Activated effector memory CD4-positive, alpha-beta T cell treated with Interleukin-2 at 50 U/mL for 16 hours (primary cell): ENCODE measurements at regions not wholly inside any gene's neighbourhood (a gene's known extent, or its start where the extent isn't known, plus 50 kb on each side); places are given as distances from the start of the nearest gene placed in this dataset.
"Not testable (repeated sequence)": the region's sequence is repeated elsewhere in the genome, so short reads cannot be mapped to it uniquely, and the experiment has no call there.

ENCODE experiments used
- DNase-seq: peaks from one replicate; pipeline ENCODE4 v3.0.0-alpha.2; 2020

- no peak for DNase-seq
Measured at GRCh38 chr16:16960785-16961184, 510.0 kb downstream of the XYLT1 start.

DNA sequence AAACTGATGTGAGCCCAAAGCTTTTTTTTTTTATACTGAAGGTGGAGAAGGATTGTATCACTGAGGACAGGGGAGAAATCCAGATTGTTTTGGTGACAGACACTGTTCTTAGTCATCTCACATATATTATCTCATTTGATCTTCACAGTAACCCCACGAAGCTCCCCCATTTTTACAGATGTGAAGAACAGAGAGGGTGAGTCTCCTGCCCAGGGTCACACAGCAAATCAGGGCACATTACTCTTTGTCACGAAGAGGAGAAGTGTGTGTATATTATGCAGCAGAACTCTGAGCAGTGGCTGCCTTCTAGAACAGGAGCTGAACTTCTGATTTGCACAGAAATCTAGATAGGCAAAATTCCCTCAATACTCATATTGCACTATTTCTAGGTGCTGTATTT is 504.3 kb downstream of the XYLT1 start:
- no peak for DNase-seq

DNA sequence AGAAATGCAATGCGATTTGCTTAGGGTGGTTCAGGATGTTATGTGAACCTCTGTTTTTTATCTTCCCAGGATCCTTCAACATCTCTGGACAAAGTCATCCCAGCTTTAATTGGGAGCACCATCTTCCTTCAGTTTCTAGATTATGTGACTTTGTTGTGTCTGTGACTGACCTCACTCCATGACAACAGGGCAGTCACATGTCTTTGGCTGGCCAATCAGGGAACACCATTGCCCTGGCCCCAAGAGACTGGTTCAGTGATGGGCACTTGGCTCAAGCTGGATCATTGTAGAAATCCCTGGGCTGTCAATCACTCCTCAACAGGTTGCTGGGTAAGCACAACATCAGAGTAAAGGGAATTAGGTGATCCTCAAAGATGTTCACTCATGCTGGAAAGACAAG is 499.7 kb downstream of the XYLT1 start:
- DNase-seq: no peak

DNA sequence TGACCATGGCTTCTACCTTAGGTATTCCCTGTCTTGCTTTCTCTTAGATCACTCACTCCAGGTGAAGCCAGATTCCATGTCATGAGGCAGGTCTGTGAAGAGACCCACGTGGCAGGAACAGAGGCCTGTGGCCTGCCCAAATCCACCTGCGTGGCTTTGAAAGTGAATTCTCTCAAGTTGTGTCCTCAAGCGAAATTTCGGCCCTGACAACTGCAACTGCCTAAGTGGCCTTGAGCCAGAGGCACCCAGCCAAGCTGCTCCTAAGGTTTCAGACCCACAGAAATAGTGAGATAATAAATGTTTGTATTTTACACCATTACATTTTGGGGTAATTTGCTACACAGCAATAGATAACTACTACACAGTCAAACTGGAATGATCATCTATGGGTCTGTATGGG is 497.9 kb downstream of the XYLT1 start:
- no peak for DNase-seq

DNA sequence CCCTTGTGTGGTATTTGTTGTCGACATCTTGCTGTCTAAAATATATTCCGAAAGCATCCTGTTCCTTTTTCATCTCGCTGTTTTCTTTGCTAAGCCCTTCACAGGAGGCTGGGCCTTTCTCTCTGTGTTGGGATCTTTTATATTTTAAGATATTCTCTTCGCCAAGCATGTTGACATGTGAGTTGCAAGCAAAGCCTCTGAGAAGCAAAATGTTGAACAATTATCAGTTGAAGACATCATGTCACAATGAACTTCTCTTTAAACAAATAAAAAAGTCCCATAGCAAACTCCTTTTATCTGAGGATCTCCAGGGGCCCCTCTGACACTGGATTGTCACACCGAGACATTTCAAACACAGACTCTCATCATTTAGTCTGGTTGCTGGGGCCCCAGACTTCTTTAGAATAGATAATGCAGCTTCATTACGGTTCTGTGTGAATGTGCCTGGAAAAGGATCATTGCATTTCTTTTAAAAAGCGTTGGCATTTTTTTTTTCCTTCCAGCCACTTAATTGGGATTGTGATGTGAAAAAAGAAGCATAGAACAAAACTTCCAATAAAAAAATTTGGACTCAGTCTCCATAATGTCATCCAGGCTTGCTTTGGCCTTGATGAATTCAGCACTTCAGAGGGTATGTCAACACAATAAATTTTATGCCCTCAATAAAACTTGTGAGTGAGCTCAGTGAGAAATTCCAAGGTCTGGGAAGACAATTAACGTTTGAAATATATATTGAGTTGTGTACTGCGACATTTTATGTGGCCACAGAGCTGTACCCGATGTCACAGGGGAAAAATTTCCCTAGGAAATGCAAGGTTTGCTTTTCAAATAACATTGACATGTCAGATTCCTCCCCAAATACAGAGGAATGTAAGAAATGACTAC is 496.8 kb downstream of the XYLT1 start:
- no peak for DNase-seq

DNA sequence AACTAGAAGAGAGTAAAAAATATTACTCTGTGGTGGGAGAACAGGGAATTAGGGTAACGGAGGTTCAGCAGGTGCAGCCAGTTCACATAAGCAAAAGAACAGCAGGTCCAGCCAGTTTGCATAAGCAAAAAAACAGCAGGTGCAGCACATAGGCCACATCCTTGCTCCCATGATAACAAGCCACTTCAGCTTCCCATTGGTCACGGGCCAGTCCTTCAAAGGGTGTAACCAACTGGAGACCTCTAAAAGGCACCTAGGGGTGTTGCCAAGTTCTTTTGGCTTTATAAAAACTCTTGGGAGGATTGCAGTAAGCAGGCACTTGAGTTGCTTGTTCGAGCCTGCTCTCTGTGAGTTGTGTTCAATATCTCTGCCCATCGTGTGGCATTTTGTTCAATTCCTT is 488.1 kb downstream of the XYLT1 start:
- DNase-seq: no peak

DNA sequence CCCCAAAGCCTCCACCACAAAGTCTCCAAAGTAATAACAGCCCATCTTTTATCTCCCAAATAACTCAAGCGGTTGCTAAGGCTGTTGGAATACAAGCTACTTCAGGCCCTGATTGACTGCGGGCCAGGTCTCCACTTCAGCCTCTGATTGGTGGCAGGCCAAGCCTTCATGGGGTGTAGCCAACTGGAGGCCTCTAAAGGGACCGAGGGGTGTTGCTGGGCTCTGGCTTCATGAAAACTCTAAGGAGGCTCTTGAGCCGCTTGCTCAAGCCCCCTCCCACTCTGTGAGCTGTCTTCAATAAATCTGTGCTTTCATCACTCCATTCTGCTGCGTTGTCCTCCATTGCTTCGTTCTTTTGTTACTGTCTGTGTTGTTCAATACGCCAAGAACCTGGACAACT is 487.2 kb downstream of the XYLT1 start:
- DNase-seq: no peak

- not testable (repeated sequence) for DNase-seq
Measured at GRCh38 chr16:16984091-16984490, 486.7 kb downstream of the XYLT1 start.

DNA sequence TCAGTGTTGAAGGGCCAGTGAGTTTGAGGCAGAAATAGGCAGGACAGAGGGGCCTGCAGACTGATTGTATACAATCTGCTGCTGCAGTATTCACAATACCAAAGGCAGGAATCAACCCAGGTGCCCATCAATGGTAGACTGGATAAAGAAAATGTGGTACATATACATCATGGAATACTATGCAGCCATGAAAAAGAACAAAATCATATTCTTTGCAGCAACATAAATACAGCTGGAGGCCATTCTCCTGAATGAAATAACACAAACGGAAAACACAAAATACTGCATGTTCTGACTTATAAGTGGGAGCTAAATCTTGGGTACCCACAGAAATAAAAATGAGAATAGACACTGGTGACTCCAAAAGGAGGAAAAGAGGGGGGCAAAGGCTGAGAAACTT is 485.1 kb downstream of the XYLT1 start:
- DNase-seq: no peak

GRCh38 chr16:16988963-16989362 is 481.8 kb downstream of the XYLT1 start:
- no peak for DNase-seq

GRCh38 chr16:16989368-16989767 is 481.4 kb downstream of the XYLT1 start:
- no peak for DNase-seq

GRCh38 chr16:16991711-16992110 is 479.0 kb downstream of the XYLT1 start:
- no peak for DNase-seq

DNA sequence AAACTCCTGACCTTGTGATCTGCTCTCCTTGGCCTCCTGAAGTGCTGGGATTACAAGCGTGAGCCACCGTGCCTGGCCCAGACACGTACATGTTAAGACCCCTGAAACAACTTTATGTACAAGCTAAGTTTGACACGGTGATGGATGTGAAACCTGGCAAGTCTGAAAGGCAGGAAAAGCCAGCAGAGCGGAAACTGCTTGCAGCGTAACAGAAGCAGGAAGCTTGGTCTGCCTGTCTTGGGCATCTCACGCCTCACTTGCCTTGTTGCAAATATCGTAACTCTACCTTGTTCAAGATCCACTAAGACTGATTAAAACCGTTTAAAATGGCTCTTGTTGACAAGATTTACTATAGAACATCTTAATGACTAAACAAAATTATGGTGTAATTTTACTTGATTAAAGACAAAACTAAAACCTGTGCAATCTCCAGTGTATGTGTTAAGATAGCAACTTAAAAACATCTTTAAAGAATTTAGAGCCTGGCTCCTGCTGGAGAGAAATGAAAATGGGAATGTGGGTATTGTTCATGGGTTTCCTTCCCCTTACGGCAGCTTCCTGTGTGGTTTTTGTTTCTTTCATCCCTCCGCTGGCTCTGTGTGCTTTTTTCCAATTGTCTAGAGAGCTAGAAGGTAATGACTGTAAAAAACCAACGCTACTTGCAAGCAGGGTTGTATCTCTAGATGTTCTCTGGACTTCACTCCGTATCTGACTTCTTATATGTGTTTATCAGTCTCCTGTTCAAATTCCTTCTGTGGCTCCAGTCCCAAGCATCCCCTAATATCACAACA is 477.6 kb downstream of the XYLT1 start:
- DNase-seq: peak; percentile 7

GRCh38 chr16:16994831-16995230 is 475.9 kb downstream of the XYLT1 start:
- DNase-seq: no peak

- DNase-seq: no peak
Measured at GRCh38 chr16:16996827-16997226, 473.9 kb downstream of the XYLT1 start.

GRCh38 chr16:16997349-16997748 is 473.4 kb downstream of the XYLT1 start:
- DNase-seq: no peak

GRCh38 chr16:17001471-17001870 is 469.3 kb downstream of the XYLT1 start:
- DNase-seq: no peak

DNA sequence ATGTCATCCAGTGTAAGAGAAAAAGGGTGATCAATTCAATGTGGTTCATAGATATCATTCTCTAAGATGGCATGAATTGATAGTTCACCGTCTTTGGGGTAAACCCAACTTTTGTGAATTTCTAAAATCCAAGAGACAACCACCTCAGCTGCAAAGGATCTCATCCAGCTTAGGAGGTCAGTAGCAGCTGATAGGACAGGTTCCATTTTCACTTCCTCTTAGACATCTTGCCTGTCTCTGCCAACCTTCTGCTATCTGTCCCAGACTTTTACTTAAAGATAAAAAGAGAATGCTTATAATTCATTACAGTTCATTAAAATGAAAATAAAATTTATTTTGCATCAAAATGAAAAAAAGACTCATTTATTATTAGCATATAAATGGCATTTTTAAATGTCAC is 468.2 kb downstream of the XYLT1 start:
- no peak for DNase-seq

GRCh38 chr16:17005963-17006362 is 464.8 kb downstream of the XYLT1 start:
- DNase-seq: not testable (repeated sequence)

GRCh38 chr16:17011712-17012111 is 459.0 kb downstream of the XYLT1 start:
- DNase-seq: no peak

GRCh38 chr16:17013038-17013437 is 457.7 kb downstream of the XYLT1 start:
- DNase-seq: no peak

GRCh38 chr16:17014484-17015121 is 456.2 kb downstream of the XYLT1 start:
- no peak for DNase-seq

DNA sequence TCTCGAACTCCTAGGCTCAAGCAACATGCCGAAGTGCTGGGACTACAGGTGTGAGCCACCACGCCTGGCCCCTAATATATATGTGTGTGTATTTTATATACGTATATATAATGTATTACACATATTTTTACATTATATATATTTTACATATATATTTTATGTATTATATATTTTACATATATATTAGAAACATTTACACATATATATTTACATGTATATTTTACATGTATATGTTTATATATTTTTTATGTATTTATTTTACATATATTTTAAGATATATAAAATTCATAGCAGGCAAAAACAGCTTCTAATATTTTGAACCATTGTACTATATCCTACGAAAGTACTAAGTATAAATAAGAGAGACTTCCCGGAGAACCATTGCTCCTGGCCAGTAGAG is 455.1 kb downstream of the XYLT1 start:
- DNase-seq: no peak

DNA sequence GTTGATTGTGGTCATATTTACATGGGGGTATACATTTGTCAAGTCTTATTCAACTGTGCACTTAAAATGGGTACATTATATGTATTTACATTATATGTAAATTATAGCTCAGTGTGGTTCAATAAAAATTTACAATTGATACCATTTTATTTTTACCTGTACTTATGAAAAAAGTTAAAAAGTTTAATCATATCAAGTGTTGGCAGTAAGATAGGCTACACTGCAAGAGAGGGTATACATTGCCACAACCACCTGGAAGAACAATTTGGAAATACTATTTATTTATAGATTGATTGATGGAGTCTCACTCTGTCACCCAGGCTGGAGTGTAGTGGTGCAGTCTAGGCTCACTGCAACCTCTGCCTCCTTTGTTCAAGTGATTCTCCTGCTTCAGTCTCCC is 453.3 kb downstream of the XYLT1 start:
- DNase-seq: no peak
